ENCODE measurements at regions not wholly inside any gene's neighbourhood (a gene's known extent, or its start where the extent isn't known, plus 50 kb on each side); places are given as distances from the start of the nearest gene placed in this dataset.

DNA sequence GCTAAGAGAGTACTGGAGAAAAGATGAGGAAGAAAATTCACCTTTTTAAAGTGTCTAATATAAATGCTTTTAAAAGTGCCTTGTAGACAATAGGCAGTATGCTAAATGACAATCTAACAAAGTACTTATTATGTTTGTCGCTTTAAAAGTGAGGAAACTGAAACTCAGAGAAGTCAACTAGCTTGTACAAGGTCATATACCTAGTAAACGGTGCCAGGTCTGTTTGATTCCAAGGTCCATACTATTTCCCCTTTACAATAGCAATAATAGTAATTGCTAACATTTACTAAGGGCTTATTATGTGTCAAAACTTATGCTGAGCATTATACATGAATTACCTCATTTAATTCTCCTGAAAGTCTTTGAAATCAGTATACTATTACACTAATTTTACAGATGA, 328.6 kb upstream of the SLC24A2 start:
- DNase-seq (ENCODE audit: low read depth, low spot score): no peak

DNA sequence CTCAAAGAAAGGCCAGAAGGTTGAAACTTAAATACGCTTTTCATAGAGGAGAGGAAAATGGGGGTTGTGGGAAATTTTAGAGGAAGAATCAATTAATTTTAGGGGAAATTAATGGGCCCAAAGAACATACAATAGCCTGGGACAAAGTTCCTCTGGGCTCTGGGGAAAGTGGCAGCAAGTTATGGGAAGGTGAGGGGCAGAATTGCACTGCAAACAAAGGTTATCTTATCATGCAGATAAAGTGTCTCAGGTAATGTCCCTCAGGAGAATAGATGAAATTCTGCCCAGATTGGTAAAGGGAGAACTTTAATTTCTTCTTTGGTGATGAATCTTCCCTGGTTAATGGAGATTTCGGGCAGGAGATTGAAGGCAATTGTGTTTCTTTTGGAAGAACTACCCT, 326.1 kb upstream of the SLC24A2 start:
- DNase-seq (ENCODE audit: low read depth, low spot score): no peak

DNA sequence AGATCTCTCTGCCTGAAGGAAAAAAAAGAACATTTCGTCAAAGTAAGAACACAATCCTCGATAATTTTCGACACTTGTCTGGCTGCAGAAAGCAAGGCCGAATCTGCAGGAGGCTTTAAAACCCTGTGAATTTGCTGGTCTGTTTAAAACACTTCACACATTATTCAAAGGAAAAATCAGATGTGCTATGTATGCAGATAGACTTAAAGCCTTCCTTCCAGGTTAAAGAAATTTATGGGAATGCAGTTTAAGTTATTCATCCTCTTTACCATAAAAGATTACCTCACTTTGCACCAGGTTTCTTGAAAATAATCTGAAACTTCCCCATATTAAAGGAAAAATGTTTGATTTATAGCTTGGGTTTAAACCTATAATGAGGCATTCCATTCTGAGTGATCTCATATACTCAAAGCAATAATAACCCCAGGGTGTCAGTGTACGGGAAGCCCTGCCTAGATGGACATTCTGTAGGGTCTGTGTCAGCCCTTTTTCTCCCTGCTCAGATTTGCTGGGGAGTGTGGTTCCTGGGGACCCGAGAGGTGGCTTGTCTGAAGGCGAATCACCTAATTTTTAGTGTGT, 323.5 kb upstream of the SLC24A2 start:
- DNase-seq (ENCODE audit: low read depth, low spot score): no peak

DNA sequence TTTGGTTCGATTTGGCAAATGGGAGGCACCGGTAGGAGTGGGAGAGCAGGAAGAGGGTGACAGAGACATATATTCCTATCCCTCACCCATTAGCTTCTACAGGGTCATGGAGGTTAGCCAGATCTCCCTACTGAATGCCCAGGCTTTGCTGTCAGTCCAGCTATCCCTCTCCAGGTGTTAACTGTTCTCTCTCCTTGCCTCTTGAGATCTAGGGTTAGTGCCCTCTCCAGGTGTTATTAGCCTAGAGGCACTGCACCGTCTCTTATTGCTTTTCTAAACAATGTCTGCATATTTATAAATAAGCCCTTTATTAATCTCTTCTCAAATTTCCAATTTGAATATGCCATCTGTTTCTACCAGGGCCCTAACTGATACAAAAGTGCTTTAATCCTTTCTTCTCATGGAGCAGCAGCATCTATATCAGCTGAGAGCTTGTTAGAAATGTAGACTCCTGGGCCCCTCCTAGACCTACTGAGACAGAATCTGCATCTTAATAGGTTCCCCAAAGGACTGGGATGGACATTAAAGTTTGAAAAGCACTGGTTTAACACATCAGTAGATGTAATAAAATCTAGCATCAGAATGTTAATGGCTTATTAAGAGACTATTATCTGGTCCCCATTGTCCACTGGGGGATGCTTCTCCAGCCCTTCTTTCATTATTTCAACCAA, 322.5 kb upstream of the SLC24A2 start:
- no peak for DNase-seq (ENCODE audit: low read depth, low spot score)

DNA sequence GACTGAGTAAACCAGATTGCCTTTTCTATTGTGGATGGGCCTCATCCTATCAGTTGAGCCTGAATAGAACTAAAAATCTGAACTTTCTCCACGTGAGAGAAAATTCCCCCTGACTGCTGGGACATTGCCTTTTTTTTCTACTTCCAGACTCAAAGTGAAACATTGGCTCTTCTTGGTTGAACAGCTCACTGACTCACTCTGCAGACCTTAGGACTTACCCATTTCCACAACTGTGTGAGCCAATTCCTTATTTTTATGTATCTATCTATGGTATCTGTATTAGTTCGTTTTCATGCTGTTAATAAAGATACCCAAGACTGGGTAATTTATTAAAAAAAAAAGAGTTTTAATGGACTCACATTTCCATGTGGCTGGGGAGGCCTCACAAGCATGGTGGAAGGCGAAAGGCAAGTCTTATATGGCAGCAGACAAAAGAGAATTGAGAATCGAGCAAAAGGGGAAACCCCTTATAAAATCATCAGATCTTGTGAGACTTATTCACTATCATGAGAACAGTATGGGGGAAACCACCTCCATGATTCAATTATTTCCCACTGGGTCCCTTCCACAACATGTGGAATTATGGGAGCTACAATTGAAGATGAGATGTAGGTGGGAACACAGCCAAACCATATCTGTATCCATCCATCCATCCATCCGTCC, 306.7 kb upstream of the SLC24A2 start:
- DNase-seq (ENCODE audit: low read depth, low spot score): no peak

DNA sequence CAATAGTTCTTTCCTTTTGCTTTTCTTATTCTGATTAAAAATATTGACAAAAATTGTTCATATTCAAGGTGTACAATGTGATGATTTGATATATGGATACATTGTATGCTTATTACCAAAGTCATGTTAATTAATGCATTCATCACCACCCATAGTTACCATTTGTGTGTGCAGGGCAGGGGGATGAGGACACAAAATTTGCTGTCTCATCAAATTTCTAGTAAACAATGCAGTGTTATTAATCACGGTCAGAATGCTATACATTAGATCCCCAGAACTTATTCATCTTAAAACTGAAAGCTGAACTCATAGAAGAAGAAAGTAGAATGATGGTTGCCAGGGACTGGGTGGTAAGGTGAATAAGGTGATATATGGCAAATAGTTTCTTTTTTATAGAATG, 303.7 kb upstream of the SLC24A2 start:
- DNase-seq (ENCODE audit: low read depth, low spot score): no peak

GRCh38 chr9:20087481-20087880, 298.6 kb upstream of the SLC24A2 start:
- no peak for DNase-seq (ENCODE audit: low read depth, low spot score)

DNA sequence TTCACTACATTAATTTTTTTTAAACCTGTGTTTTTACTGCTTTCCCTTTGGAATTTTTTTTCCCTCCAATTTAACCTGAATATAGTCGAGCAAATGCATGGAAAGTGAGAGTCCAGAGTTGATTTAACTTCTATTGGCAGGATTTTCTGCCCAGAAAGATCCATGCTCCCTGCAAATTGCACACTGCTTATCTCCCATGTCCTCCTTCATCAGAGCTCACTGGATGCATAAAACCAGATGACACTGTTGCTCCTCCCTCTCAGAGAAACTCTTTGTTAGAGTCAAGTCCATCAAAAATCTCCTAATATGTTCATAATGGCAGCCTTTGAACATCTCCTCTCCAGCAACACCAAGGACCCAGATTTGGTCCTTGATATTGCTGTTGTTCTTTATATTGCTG, 297.0 kb upstream of the SLC24A2 start:
- DNase-seq (ENCODE audit: low read depth, low spot score): no peak

GRCh38 chr9:20084125-20084524, 295.3 kb upstream of the SLC24A2 start:
- DNase-seq (ENCODE audit: low read depth, low spot score): no peak

DNA sequence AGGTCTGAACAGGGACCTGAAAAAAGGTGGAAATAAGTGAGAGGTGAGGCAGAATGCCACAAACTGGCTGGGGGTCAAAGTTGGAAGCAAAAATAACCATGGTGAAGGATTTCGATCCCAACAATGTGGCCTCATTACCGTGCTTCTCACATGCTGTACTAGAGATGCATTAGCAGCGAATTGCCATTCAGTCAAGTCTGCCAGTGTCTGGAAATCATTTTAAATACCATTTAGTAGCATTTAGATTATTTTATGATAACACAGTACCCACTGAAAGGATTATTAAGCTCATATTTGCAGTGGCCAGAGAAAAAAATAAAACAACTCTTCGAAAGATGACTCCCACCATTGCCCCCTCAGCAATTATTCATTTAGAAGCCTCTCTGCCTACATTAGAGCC, 294.6 kb upstream of the SLC24A2 start:
- DNase-seq (ENCODE audit: low read depth, low spot score): no peak

DNA sequence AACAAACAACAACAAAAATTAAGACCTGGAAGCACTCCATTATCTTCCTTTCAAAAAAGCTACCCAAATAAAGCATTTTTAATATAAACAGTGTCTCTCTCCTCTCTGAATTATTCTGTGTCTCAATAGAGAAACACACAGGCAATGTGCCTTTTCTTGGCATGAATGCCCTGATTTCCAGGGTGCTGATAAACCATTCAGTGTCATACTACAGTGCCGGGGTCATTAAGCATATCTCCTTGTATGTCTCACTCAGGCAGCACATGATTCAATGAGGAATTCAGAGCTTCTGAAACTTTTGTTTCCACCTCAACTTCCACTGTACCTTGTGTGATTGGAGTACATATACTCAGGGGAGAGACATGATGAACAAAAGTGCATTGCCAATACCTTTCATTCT, 294.0 kb upstream of the SLC24A2 start:
- no peak for DNase-seq (ENCODE audit: low read depth, low spot score)

GRCh38 chr9:20082406-20082805, 293.6 kb upstream of the SLC24A2 start:
- DNase-seq (ENCODE audit: low read depth, low spot score): no peak

- no peak for DNase-seq (ENCODE audit: low read depth, low spot score)
Observed at GRCh38 chr9:20078246-20078645, 289.4 kb upstream of the SLC24A2 start.

DNA sequence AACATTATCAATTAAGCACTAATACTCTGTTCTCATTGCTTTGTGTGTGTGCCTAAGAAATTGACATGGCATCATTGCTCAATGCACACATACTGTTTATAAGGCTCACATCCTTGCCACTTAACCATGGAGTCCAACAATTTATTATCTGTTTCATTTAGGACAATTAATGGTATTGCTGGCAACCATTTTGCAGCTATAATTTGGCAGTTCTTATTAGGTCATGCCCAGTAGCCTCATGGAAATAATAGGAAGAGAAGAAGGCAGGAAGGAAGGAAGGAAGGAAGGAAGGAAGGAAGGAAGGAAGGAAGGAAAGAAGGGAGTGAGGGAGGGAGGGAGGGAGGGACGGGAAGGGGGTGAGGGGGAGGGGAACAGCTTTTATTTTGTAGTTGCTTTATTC, 285.5 kb upstream of the SLC24A2 start:
- DNase-seq (ENCODE audit: low read depth, low spot score): no peak

- DNase-seq (ENCODE audit: low read depth, low spot score): no peak
Observed at GRCh38 chr9:20070336-20070735, 281.5 kb upstream of the SLC24A2 start.

DNA sequence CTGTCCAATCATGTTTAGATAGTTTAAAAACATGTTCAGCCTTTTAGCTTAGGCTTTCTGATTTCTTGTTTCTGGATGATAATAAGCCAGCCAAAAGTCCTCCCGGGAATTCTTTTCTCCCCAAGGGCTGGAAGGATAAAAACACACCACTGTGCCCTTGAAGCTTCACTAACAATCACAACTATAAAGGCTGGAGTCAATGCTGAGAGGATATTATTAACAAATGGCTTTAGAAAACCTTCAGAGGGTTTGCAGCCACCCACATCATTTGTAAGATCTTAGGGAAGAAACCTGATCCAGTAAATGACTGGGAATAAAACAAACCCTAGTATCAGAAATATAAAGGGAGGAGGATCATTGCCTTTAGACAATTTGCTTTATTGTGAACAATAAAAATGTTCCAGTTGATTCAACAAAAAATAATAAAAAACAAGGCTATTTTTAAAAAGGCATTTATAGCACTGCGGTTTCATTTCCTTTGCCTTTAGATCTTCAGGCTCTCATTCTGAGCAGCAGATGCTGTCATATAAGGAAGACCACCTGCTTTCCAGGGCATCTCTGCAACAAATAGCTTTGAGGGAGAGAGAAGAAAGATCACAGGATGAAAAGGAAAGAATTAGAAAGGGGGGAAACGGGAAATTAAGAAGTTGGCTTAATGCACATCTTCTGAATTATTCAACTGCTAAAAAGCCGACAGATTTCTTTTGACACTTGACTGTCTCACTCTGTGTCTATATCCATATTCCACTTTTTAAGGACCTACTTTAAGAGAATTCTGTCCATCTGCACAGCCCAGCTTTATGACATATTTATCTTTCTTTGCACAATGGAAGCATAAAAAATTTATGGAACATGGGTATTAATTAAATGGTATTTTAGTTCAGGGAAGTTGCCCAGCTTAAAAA, 277.2 kb upstream of the SLC24A2 start:
- no peak for DNase-seq (ENCODE audit: low read depth, low spot score)

DNA sequence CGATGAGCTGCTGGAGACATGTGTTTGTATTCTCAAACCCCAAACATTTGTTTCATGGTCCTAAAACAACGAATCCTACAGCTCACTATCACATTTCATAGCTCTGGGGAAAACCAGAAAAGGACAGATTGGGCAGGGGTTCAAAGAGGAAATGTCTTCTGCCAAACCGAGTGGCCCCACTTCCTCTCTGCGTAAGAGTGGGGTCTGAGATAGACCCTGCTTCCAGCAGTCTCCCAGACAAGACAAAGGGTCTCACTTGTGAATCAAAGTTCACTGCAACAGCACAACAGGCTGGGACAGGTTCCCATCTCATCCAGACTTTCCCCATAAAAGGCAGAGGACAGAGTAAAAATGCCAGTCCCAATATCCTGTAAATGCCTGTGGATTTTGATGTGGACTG, 276.2 kb upstream of the SLC24A2 start:
- DNase-seq (ENCODE audit: low read depth, low spot score): no peak

DNA sequence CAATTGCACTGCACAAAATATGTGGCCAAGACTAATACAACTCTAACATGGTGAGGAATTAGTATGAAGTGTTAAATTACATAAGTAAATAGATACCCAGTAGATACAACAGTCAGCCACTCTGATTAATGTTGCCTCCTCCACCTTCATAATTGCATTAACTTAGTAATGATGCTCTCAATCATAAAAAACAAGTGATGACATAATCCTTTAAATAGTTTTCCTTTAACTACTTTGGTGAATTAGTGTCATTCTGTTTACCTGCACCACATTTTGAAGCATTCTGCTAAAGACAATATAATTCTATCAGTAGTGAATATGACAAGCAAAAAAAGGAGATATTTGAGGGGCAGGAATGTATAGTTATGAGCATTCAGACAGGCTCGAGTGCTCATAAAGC, 265.9 kb upstream of the SLC24A2 start:
- DNase-seq (ENCODE audit: low read depth, low spot score): no peak

DNA sequence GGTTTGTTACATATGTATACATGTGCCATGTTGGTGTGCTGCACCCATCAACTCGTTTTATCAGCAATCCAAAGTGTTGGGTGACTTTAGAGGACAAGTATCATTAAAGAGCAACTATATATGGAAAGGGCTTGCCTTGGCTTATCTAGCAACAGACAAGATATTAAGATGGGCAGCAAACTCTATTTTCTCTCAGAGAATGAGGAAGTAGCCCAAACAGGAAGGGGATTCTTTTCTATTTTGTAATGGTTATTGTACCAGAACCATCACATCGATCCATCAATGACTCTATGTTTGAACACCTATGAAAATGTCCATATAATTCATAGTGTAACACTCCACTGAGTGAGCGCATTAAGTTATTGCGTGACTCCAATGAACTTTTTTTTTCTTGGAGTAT, 260.1 kb upstream of the SLC24A2 start:
- DNase-seq (ENCODE audit: low read depth, low spot score): no peak

DNA sequence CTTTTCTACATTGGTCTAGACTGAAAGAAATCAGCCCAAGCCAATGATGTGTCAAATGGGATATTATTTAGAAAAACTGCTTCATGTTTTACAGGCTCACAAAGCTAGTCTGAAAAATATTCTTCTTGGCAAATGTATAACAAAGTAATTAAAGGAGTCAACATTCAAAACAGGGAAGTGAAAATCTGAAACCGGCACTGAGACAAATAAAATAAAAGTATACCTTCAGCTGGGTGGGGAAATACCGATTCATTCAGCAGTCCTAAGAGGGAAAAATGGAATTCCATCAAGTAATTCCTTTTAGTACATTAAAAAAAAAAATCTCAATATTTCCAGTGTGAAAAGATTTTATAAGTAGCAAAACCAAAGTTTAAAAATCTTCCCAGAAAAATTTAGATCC, 259.6 kb upstream of the SLC24A2 start:
- DNase-seq (ENCODE audit: low read depth, low spot score): no peak

DNA sequence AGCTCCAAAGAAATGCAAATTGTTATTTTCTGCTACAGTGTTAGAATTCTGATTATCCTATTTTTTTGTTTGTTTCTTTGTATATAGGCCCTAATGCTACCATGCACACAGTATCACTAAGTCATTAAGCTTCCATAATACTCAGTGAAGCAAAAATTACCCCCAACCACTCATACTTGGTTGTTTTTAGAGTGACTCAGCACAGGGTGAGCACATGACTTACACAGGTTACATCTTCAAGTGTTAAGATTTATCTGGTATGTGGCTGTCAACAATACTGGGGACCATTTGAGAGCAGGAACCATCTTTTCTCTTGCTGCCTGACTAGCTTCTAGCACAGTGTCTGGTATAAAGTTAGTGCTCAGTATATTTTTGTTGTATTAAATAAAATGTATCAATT, 255.8 kb upstream of the SLC24A2 start:
- no peak for DNase-seq (ENCODE audit: low read depth, low spot score)

DNA sequence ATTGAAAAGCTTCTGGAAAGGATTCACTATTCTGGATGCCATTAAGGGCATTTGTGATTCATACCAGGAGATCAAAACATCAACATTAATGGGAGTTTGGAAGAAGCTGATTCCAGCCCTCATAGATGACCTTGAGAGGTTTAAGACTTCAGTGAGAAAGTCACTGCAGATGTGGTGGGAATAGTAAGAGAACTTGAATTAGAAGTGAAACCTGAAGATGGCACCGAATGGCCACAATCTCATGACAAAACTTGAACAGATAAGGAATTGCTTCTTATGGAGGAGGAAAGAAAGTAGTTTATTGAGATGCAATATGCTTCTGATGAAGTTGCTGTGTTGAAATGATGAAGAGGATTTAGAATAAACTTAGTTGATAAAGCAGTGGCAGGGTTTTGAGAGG, 254.6 kb upstream of the SLC24A2 start:
- no peak for DNase-seq (ENCODE audit: low read depth, low spot score)

Data from activated CD4-positive, CD25-positive, alpha-beta regulatory T cell treated with anti-CD3 and anti-CD28 coated beads, Interleukin-2, amount 50 U/mL, for 16 hours (primary cell).